ENCODE measurements at regions not wholly inside any gene's neighbourhood (a gene's known extent, or its start where the extent isn't known, plus 50 kb on each side); places are given as distances from the start of the nearest gene placed in this dataset.

- no peak overlapping the region for H3K4me3 Mint-ChIP-seq
- no peak overlapping the region for H3K27ac Mint-ChIP-seq (ENCODE audit: unreplicated experiment)
- no peak for TF ChIP-seq CTCF (conservative IDR thresholded peaks at IDR 0.05)
- peaks cover 2% of the 10 kb centered on the region for H3K36me3 Mint-ChIP-seq (ENCODE audit: low read depth)
- no peak for DNase-seq (ENCODE audit: low read depth, low spot score)
- H3K4me1 Mint-ChIP-seq: no peaks in the 10 kb centered on the region
- no peaks in the 10 kb centered on the region for H3K27me3 Mint-ChIP-seq (ENCODE audit: low read depth)
- H3K9me3 Mint-ChIP-seq: no peaks in the 10 kb centered on the region
Measured at GRCh38 chr10:129310881-129311280, 156.2 kb upstream of the MGMT start.

GRCh38 chr10:129319934-129320333 is 147.1 kb upstream of the MGMT start:
- Mint-ChIP-seq H3K9me3 (peaks cover 7% of the 10 kb centered on the region), H3K36me3 (ENCODE audit: low read depth) (peaks cover 7% of the 10 kb centered on the region), H3K4me1 (peaks cover 21% of the 10 kb centered on the region), H3K27ac (ENCODE audit: unreplicated experiment) (no peak overlapping the region), H3K4me3 (no peak overlapping the region), H3K27me3 (ENCODE audit: low read depth) (peaks cover 9% of the 10 kb centered on the region)
- no peak for TF ChIP-seq CTCF (conservative IDR thresholded peaks at IDR 0.05)
- DNase-seq (ENCODE audit: low read depth, low spot score): no peak

- peaks cover 7% of the 10 kb centered on the region for H3K9me3 Mint-ChIP-seq
- no peak overlapping the region for H3K27ac Mint-ChIP-seq (ENCODE audit: unreplicated experiment)
- DNase-seq (ENCODE audit: low read depth, low spot score): no peak
- H3K27me3 Mint-ChIP-seq (ENCODE audit: low read depth): peaks cover 9% of the 10 kb centered on the region
- H3K4me3 Mint-ChIP-seq: no peak overlapping the region
- H3K4me1 Mint-ChIP-seq: peaks cover 21% of the 10 kb centered on the region
- no peak for TF ChIP-seq CTCF (conservative IDR thresholded peaks at IDR 0.05)
- peaks cover 7% of the 10 kb centered on the region for H3K36me3 Mint-ChIP-seq (ENCODE audit: low read depth)
Measured at GRCh38 chr10:129320340-129320739, 146.7 kb upstream of the MGMT start.

GRCh38 chr10:129321727-129322126 is 145.3 kb upstream of the MGMT start:
- peaks cover 9% of the 10 kb centered on the region for H3K27me3 Mint-ChIP-seq (ENCODE audit: low read depth)
- DNase-seq (ENCODE audit: low read depth, low spot score): no peak
- H3K4me3 Mint-ChIP-seq: no peak overlapping the region
- H3K27ac Mint-ChIP-seq (ENCODE audit: unreplicated experiment): no peak overlapping the region
- peaks cover 7% of the 10 kb centered on the region for H3K36me3 Mint-ChIP-seq (ENCODE audit: low read depth)
- H3K4me1 Mint-ChIP-seq: peaks cover 21% of the 10 kb centered on the region
- no peak for TF ChIP-seq CTCF (conservative IDR thresholded peaks at IDR 0.05)
- peaks cover 7% of the 10 kb centered on the region for H3K9me3 Mint-ChIP-seq

- Mint-ChIP-seq H3K4me1 (peaks cover 21% of the 10 kb centered on the region), H3K27me3 (ENCODE audit: low read depth) (peaks cover 9% of the 10 kb centered on the region), H3K36me3 (ENCODE audit: low read depth) (peaks cover 7% of the 10 kb centered on the region), H3K27ac (ENCODE audit: unreplicated experiment) (no peak overlapping the region), H3K9me3 (peaks cover 4% of the 10 kb centered on the region), H3K4me3 (no peak overlapping the region)
- no peak for DNase-seq (ENCODE audit: low read depth, low spot score)
- TF ChIP-seq CTCF (conservative IDR thresholded peaks at IDR 0.05): no peak
Measured at GRCh38 chr10:129322933-129323820, 143.9 kb upstream of the MGMT start.

Measured in neural crest cell (in vitro differentiated cells).